ENCODE measurements at regions not wholly inside any gene's neighbourhood (a gene's known extent, or its start where the extent isn't known, plus 50 kb on each side); places are given as distances from the start of the nearest gene placed in this dataset.

- no peak overlapping the region for H3K4me2 ChIP-seq (ENCODE audit: low read depth, low read length)
- no TSS peak for BruUV-seq (replicated peaks)
- POLR2A ChIA-PET = no interaction called here
- H2AFZ ChIP-seq (ENCODE audit: low read length) = no peak overlapping the region
- no peaks in the 10 kb centered on the region for H4K20me1 ChIP-seq (ENCODE audit: insufficient read depth, low read length)
- in situ Hi-C loops (cut with HindIII; ENCODE audit: extremely low pct_ligation_motif_present, low pct_unique_long_range_greater_than_20kb) = no loop called here
- H3K27me3 ChIP-seq (ENCODE audit: control insufficient read depth in 1 of 2, insufficient read depth in 2 of 2, low read length in 2 of 2) = no peaks in the 10 kb centered on the region; a peak in 2 of 5 replicates
- no peaks in the 10 kb centered on the region for H3K79me2 ChIP-seq (ENCODE audit: insufficient read depth, low read length)
- no peaks in the 10 kb centered on the region for H3K9me3 ChIP-seq (ENCODE audit: low read length)
- H3K36me3 ChIP-seq (replicated peaks in 1 of 2; ENCODE audit: control insufficient read depth in 1 of 2, insufficient read depth in 2 of 2, low read length in 2 of 2) = no peaks in the 10 kb centered on the region
- WGBS (ENCODE audit: low lambda C conversion rate) = 13% methylated on average over 9 of the region's 9 CpGs
- H3K4me1 ChIP-seq (ENCODE audit: insufficient read depth, low read length) = no peaks in the 10 kb centered on the region
- no peak overlapping the region for H3K9ac ChIP-seq (ENCODE audit: insufficient read depth, low read depth, low read length)
- FAIRE-seq (no peak), DNase-seq (ENCODE audit: low spot score) (no peak), ATAC-seq (no peak)
- no peak for TF ChIP-seq CCDC6 (CRISPR knock-in tag; IDR thresholded peaks at IDR 0.05)
- no peak for TF ChIP-seq HNRNPLL (IDR thresholded peaks at IDR 0.05; ENCODE audit: low read depth, low read length, poor library complexity, severe bottlenecking)
- no peak for TF ChIP-seq MTF2 (CRISPR knock-in tag; IDR thresholded peaks at IDR 0.05; ENCODE audit: borderline replicate concordance)
- no peak for TF ChIP-seq NFYC (CRISPR knock-in tag; IDR thresholded peaks at IDR 0.05)
- no peak for TF ChIP-seq PLRG1 (conservative IDR thresholded peaks at IDR 0.05)
- no peak for TF ChIP-seq MIXL1 (CRISPR knock-in tag; IDR thresholded peaks at IDR 0.05)
- TF ChIP-seq ATRX (CRISPR knock-in tag; IDR thresholded peaks at IDR 0.05; ENCODE audit: borderline replicate concordance) = no peak
- TF ChIP-seq ZNF672 (CRISPR knock-in tag; IDR thresholded peaks at IDR 0.05) = no peak
- no peak for TF ChIP-seq ZSCAN29 (CRISPR knock-in tag; conservative IDR thresholded peaks at IDR 0.05)
- no peak for TF ChIP-seq FOXO1 (CRISPR knock-in tag; IDR thresholded peaks at IDR 0.05)
- H3K27ac ChIP-seq (ENCODE audit: extremely low read length, insufficient read depth, low read length) = no peak overlapping the region
- CTCF ChIA-PET (ENCODE audit: low intra/inter-chr PET ratio, low total read pairs) = no interaction called here
- no peak overlapping the region for H3K4me3 ChIP-seq (replicated peaks in 1 of 3; ENCODE audit: insufficient read depth in 1 of 3, low read depth in 2 of 3, low read length in 3 of 3)
- intact Hi-C loops (cut with micrococcal nuclease; ENCODE audit: unreplicated experiment) = no loop called here
Measured at GRCh38 chr21:35428489-35428888, 379.4 kb upstream of the RUNX1 start.

GRCh38 chr21:35428001-35428320, 378.9 kb upstream of the RUNX1 start:
- ChIA-PET CTCF (ENCODE audit: low intra/inter-chr PET ratio, low total read pairs) (no interaction called here), POLR2A (no interaction called here)
- no peak for TF ChIP-seq CCAR2 (optimal IDR thresholded peaks at IDR 0.05; ENCODE audit: low read depth, low read length)
- no peak for TF ChIP-seq SNRNP70 (IDR thresholded peaks at IDR 0.05; ENCODE audit: low read depth, low read length)
- no peak for TF ChIP-seq ZSCAN30 (CRISPR knock-in tag; IDR thresholded peaks at IDR 0.05)
- TF ChIP-seq NFAT5 (CRISPR knock-in tag; IDR thresholded peaks at IDR 0.05) = no peak
- H3K36me3 ChIP-seq (replicated peaks in 1 of 2; ENCODE audit: control insufficient read depth in 1 of 2, insufficient read depth in 2 of 2, low read length in 2 of 2) = no peaks in the 10 kb centered on the region
- intact Hi-C loops (cut with micrococcal nuclease; ENCODE audit: unreplicated experiment) (no loop called here), in situ Hi-C loops (cut with HindIII; ENCODE audit: extremely low pct_ligation_motif_present, low pct_unique_long_range_greater_than_20kb) (no loop called here)
- H2AFZ ChIP-seq (ENCODE audit: low read length) = no peak overlapping the region
- H3K4me3 ChIP-seq (replicated peaks in 1 of 3; ENCODE audit: insufficient read depth in 1 of 3, low read depth in 2 of 3, low read length in 3 of 3) = no peak overlapping the region
- no peak overlapping the region for H3K27ac ChIP-seq (ENCODE audit: extremely low read length, insufficient read depth, low read length)
- no peak overlapping the region for H3K9ac ChIP-seq (ENCODE audit: insufficient read depth, low read depth, low read length)
- no peaks in the 10 kb centered on the region for H3K4me1 ChIP-seq (ENCODE audit: insufficient read depth, low read length)
- H3K4me2 ChIP-seq (ENCODE audit: low read depth, low read length) = no peak overlapping the region
- H4K20me1 ChIP-seq (ENCODE audit: insufficient read depth, low read length) = no peaks in the 10 kb centered on the region
- no peaks in the 10 kb centered on the region for H3K9me3 ChIP-seq (ENCODE audit: low read length)
- DNase-seq (ENCODE audit: low spot score) (no peak), ATAC-seq (no peak), FAIRE-seq (no peak)
- H3K79me2 ChIP-seq (ENCODE audit: insufficient read depth, low read length) = no peaks in the 10 kb centered on the region
- BruUV-seq (replicated peaks) = no TSS peak
- H3K27me3 ChIP-seq (ENCODE audit: control insufficient read depth in 1 of 2, insufficient read depth in 2 of 2, low read length in 2 of 2) = no peaks in the 10 kb centered on the region; a peak in 2 of 5 replicates

All from HepG2 (cell line).